Panc1 (cell line): ENCODE measurements at regions not wholly inside any gene's neighbourhood (a gene's known extent, or its start where the extent isn't known, plus 50 kb on each side); places are given as distances from the start of the nearest gene placed in this dataset.
A peak's percentile ranks its signal among the peaks of the same experiment; 100 is the strongest.

Experiments
- ATAC-seq: fragments of 200-7000 bp; cut with Tn5 transposase; 2 replicates; pipeline ENCODE4 v1.9.1; 2020; ENCODE audit warnings: mild to moderate bottlenecking, moderate library complexity
- BruUV-seq: library from RNA; stranded (reverse); fragments of 400-500 nt; replicated peaks from 2 replicates; lab custom pipeline; 2021; lab: Mats Ljungman, UMichigan
- CTCF ChIA-PET: fragments of 300-600 bp; sonication (Branson Sonifier 250); formaldehyde crosslinking; loops from one replicate; lab custom pipeline; 2022; ENCODE audit warnings: antibody characterized with exemption; lab: Charles Lee
- POLR2A ChIA-PET: fragments of 300-600 bp; sonication (Branson Sonifier 250); formaldehyde crosslinking; loops from one replicate; lab custom pipeline; 2022; ENCODE audit warnings: antibody characterized with exemption; lab: Charles Lee
- DNase-seq: peaks from one replicate; pipeline ENCODE4 v3.0.0-alpha.2; 2010; ENCODE audit warnings: low read depth, low spot score
- H3K27ac ChIP-seq: 2 replicates; pipeline ENCODE4 v1.5.1; 2011; ENCODE audit warnings: mild to moderate bottlenecking, low read length, inconsistent platforms
- H3K27me3 ChIP-seq: fragments of 200-500 bp; sonication (Bioruptor generic); 2 replicates; pipeline ENCODE4 v1.6.0; 2014; ENCODE audit warnings: low read length, inconsistent platforms; ENCODE audit not compliant: control insufficient read depth, insufficient read depth
- H3K36me3 ChIP-seq: fragments of 200-500 bp; sonication (Bioruptor generic); 2 replicates; pipeline ENCODE4 v1.5.1; 2014; ENCODE audit warnings: inconsistent platforms, mild to moderate bottlenecking, low read length, moderate library complexity; ENCODE audit not compliant: control insufficient read depth, insufficient read depth
- H3K4me1 ChIP-seq: 2 replicates; pipeline ENCODE4 v1.5.1; 2011; ENCODE audit warnings: inconsistent platforms, mild to moderate bottlenecking, low read length, moderate library complexity; ENCODE audit not compliant: control insufficient read depth, insufficient read depth
- H3K4me3 ChIP-seq, 2 experiments: 2 replicates each; pipeline ENCODE4 v1.5.1; 2011 to 2012; ENCODE audit warnings: low read depth in 2 of 2, low read length in 2 of 2, mild to moderate bottlenecking in 2 of 2, inconsistent platforms in 1 of 2, moderate library complexity in 1 of 2
- H3K9me3 ChIP-seq: fragments of 200-500 bp; sonication (Bioruptor generic); 2 replicates; pipeline ENCODE4 v1.5.1; 2014; ENCODE audit warnings: low read depth, mild to moderate bottlenecking, inconsistent platforms, low read length, moderate library complexity; ENCODE audit not compliant: control insufficient read depth, insufficient read depth
- POLR2AphosphoS5 ChIP-seq: IDR thresholded peaks from 2 replicates; pipeline ENCODE4 v1.6.1; 2012; ENCODE audit warnings: mild to moderate bottlenecking, low read depth, low read length, moderate library complexity
- SIN3A ChIP-seq: IDR thresholded peaks from 2 replicates; pipeline ENCODE4 v1.6.1; 2012; ENCODE audit warnings: low read depth, mild to moderate bottlenecking, low read length, moderate library complexity, borderline replicate concordance; ENCODE audit not compliant: insufficient read depth
- TCF7L2 ChIP-seq: IDR thresholded peaks from 2 replicates; pipeline ENCODE4 v1.6.1; 2011; ENCODE audit warnings: mild to moderate bottlenecking, low read depth, low read length, inconsistent platforms
- in situ Hi-C: cut with HindIII; loops from 2 replicates; pipeline ENCODE4 v1.10.0; 2016; ENCODE audit warnings: low sequenced_read_pairs, low pct_unique_long_range_greater_than_20kb
- intact Hi-C: fragments of 100-400 bp; cut with micrococcal nuclease; formaldehyde crosslinking; loops from one replicate; pipeline ENCODE4 v1.10.0; 2022; ENCODE audit not compliant: unreplicated experiment
- TF ChIP-seq, protein P1 (sequence below), 2 experiments: IDR thresholded peaks; 2 replicates each; pipeline ENCODE4 v1.6.1; 2011 to 2012; ENCODE audit warnings: low read depth in 2 of 2, control low read depth in 1 of 2, low read length in 1 of 2, mild to moderate bottlenecking in 1 of 2, moderate library complexity in 1 of 2; ENCODE audit not compliant: insufficient read depth in 1 of 2
- TF ChIP-seq, protein P2 (sequence below): fragments of 450-650 bp; IDR thresholded peaks from 2 replicates; pipeline ENCODE4 v1.5.1; 2017; ENCODE audit warnings: mild to moderate bottlenecking

DNA sequence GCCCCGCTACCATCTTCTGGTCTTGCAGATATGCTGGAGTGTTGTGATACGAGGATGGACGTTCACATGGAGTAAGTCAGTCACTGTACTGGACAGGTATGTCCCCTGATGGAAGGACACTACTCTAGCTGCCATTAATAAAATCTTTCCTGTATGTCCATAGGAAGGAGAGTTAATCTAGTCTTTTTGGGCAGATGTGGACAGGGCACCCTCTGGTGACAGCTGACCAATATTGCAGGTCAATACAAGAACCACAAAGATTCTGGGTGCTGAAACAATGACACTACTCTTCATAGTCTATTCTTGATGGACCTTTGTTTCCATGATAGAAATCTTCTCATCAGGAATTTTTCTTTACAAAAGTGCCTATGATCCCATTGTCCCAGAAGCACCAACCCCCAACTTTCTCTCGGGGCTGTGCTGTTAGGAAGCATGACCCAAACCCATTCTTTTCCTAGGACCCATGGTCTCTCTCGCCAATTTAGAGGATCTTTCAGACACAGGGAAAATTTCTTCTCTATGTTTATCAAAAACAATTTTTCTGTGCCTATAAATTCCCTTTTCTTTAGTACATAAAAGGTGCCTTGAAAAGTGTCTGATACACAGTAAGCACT lies 376.9 kb downstream of the DTWD2 start:
- no peaks in the 10 kb centered on the region for H3K4me1 ChIP-seq
- in situ Hi-C loops (no loop called here), intact Hi-C loops (no loop called here)
- CTCF ChIA-PET, result no interaction called here
- no peaks in the 10 kb centered on the region for H3K36me3 ChIP-seq
- peak; percentile 1 for DNase-seq
- POLR2A ChIA-PET, result no interaction called here
- H3K27me3 ChIP-seq, result no peaks in the 10 kb centered on the region
- H3K9me3 ChIP-seq, result no peaks in the 10 kb centered on the region
- no peak for ATAC-seq
- TF ChIP-seq, protein P1, sequence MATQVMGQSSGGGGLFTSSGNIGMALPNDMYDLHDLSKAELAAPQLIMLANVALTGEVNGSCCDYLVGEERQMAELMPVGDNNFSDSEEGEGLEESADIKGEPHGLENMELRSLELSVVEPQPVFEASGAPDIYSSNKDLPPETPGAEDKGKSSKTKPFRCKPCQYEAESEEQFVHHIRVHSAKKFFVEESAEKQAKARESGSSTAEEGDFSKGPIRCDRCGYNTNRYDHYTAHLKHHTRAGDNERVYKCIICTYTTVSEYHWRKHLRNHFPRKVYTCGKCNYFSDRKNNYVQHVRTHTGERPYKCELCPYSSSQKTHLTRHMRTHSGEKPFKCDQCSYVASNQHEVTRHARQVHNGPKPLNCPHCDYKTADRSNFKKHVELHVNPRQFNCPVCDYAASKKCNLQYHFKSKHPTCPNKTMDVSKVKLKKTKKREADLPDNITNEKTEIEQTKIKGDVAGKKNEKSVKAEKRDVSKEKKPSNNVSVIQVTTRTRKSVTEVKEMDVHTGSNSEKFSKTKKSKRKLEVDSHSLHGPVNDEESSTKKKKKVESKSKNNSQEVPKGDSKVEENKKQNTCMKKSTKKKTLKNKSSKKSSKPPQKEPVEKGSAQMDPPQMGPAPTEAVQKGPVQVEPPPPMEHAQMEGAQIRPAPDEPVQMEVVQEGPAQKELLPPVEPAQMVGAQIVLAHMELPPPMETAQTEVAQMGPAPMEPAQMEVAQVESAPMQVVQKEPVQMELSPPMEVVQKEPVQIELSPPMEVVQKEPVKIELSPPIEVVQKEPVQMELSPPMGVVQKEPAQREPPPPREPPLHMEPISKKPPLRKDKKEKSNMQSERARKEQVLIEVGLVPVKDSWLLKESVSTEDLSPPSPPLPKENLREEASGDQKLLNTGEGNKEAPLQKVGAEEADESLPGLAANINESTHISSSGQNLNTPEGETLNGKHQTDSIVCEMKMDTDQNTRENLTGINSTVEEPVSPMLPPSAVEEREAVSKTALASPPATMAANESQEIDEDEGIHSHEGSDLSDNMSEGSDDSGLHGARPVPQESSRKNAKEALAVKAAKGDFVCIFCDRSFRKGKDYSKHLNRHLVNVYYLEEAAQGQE (IDR thresholded peaks at IDR 0.05; ENCODE audit: insufficient read depth in 1 of 2, low read depth in 2 of 2, low read length in 1 of 2), result no peak
- TF ChIP-seq, protein P2, sequence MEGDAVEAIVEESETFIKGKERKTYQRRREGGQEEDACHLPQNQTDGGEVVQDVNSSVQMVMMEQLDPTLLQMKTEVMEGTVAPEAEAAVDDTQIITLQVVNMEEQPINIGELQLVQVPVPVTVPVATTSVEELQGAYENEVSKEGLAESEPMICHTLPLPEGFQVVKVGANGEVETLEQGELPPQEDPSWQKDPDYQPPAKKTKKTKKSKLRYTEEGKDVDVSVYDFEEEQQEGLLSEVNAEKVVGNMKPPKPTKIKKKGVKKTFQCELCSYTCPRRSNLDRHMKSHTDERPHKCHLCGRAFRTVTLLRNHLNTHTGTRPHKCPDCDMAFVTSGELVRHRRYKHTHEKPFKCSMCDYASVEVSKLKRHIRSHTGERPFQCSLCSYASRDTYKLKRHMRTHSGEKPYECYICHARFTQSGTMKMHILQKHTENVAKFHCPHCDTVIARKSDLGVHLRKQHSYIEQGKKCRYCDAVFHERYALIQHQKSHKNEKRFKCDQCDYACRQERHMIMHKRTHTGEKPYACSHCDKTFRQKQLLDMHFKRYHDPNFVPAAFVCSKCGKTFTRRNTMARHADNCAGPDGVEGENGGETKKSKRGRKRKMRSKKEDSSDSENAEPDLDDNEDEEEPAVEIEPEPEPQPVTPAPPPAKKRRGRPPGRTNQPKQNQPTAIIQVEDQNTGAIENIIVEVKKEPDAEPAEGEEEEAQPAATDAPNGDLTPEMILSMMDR, result peak; percentile 69
- TF ChIP-seq SIN3A, result no peak
- no peak for TF ChIP-seq POLR2AphosphoS5
- no TSS peak for BruUV-seq
- no peak overlapping the region for H3K4me3 ChIP-seq
- no peak overlapping the region for H3K27ac ChIP-seq

DNA sequence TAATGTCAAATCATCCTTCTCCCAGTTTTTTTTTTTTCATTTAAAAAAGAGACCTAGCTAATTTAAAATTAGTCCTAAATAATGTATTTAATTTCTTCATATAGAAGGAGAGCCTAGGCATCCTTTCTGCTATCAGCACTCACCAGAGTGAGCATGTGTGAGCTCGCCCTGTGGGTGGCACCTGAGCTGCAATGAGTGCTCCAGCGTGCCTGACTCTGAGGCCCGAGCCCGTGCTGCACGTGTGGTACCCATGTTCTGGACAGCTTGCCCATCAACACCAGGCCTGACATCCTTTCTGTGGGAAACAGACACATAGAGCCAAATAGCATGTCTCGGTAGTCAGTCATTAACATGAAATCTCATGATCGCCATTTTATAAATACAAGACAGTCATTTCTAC lies 381.4 kb downstream of the DTWD2 start:
- in situ Hi-C loops, result no loop called here
- ATAC-seq (no peak), DNase-seq (no peak)
- TF ChIP-seq TCF7L2, result no peak
- no peak for TF ChIP-seq SIN3A
- no peak for TF ChIP-seq POLR2AphosphoS5
- TF ChIP-seq, protein P2, result no peak
- TF ChIP-seq, protein P1 (IDR thresholded peaks at IDR 0.05; ENCODE audit: insufficient read depth in 1 of 2, low read depth in 2 of 2, low read length in 1 of 2), result no peak
- Histone ChIP-seq H3K27ac (no peak overlapping the region), H3K4me3 (no peak overlapping the region), H3K9me3 (no peaks in the 10 kb centered on the region), H3K36me3 (no peaks in the 10 kb centered on the region), H3K27me3 (no peaks in the 10 kb centered on the region), H3K4me1 (no peaks in the 10 kb centered on the region)
- ChIA-PET CTCF (no interaction called here), POLR2A (interaction anchor here (0.6 kb wide), 1 partner anchor 377 kb away, joined by 8 read pairs; no protein-coding TSS in a partner anchor)
- intact Hi-C loops, result no loop called here
- no TSS peak for BruUV-seq
